HuH-7 (cell line): ENCODE measurements at regions not wholly inside any gene's neighbourhood (a gene's known extent, or its start where the extent isn't known, plus 50 kb on each side); places are given as distances from the start of the nearest gene placed in this dataset.
A peak's percentile ranks its signal among the peaks of the same experiment; 100 is the strongest.
"Not testable (repeated sequence)": the region's sequence is repeated elsewhere in the genome, so short reads cannot be mapped to it uniquely, and the experiment has no call there.

Experiments
- DNase-seq: peaks from one replicate; pipeline ENCODE4 v3.0.0; 2011; ENCODE audit warnings: low spot score

DNA sequence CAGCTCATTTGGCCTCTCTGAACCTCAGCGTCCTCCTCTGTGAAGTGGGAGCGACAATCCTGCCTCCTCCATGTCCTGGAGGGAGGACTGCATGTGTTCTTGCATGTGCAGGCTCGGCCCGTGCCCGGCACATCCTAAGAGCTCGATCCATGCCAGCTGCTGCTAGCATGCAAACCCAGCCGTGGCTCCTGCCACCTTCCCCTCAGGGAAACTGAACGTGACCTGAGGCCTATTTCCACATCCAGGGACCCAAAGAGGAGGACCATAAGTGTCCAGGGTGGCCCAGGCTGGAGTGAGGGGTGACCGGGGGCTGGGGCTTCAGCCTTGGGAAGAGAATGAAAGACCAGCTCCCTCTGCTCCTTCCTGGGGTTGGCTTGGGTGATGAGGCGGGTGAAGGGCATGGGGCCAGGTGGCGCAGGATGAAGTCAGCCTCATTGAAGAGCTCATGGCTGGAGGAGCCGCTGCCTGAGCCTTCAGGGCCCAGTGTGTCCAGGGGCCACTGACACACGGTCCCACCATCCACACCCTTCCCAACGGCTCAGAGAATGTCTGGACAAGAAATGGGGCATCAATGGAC, 115.7 kb upstream of the AKAP13 start:
- not testable (repeated sequence) for DNase-seq

DNA sequence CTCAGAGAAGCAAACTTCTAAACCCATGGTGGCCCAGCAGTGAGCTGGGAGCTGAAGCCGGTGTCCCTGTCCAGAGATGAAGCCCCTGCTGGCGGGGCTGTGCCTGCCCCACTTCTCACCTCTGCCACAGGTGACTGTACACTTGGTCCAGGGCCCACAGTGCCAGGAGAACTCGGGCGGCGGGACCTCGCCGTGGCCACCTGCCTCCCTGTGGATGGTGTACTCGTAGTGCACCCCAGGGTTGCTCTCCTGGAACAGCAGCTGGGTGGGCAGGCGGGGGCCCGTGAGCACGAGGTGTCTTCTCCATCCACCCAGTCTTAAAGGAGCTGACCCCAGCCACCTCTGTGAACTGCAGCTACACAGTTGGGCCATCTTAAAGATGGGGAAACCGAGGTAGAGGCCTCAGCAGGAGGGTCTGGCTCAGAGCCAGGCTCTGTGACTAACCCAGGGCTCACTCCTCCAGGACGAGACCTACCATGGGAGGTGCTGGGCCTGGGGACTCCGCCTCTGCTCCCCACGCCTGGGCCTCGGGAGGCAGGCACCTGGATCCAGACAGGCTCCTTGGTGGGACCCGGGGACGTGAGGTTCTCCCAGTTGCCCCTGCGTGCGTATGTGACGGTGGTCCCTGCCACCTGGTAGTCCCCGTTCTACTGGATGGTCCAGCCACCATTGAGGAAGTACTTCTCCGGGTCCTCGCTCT, 113.1 kb upstream of the AKAP13 start:
- DNase-seq: not testable (repeated sequence)

- no peak for DNase-seq
These were observed 105.9 kb upstream of the AKAP13 start for GRCh38 chr15:85274315-85275050.

GRCh38 chr15:85276508-85276907, 103.9 kb upstream of the AKAP13 start:
- DNase-seq: no peak

DNA sequence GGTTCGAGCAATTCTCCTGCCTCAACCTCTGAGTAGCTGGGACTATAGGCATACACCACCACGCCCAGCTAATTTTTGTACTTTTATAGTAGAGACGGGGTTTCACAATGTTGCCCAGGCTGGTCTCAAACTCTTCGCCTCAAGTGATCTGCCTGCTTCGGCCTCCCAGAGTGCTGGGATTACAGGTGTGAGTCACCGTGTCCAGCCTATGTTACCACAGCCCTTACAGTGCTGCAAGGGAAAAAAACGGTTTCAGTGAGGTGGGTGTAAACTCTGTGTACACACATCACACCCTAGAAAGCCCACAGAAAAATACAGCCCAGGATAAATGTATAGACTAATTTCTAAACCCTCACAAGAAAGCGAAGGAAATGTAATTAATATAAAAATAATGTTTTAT, 103.5 kb upstream of the AKAP13 start:
- DNase-seq: no peak

- no peak for DNase-seq
These were observed 102.5 kb upstream of the AKAP13 start for GRCh38 chr15:85277847-85278370.

GRCh38 chr15:85280203-85280602, 100.2 kb upstream of the AKAP13 start:
- no peak for DNase-seq

DNA sequence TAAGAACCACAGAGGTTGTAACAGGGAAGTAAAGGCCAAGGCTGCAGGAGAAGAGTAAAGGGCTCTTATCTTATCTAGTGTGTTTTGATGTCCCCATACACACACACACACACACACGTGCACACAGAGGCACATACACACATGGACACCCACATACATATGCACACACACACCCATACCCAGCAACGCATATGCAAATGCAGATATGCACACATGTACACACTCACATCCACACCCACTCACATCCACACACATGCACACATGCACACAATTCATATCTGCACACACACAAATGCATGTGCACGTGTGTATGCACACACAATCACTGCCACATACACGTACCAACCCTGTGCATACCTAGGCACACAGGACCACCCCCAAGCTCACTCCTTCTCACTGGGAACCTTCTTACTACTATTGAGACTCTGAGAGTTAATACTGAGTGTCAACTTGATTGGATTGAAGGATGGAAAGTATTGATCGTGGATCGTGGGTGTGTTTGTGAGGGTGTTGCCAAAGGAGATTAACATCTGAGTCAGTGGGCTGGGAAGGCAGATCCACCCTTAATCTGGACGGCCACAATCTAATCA, 99.0 kb upstream of the AKAP13 start:
- DNase-seq: no peak

DNA sequence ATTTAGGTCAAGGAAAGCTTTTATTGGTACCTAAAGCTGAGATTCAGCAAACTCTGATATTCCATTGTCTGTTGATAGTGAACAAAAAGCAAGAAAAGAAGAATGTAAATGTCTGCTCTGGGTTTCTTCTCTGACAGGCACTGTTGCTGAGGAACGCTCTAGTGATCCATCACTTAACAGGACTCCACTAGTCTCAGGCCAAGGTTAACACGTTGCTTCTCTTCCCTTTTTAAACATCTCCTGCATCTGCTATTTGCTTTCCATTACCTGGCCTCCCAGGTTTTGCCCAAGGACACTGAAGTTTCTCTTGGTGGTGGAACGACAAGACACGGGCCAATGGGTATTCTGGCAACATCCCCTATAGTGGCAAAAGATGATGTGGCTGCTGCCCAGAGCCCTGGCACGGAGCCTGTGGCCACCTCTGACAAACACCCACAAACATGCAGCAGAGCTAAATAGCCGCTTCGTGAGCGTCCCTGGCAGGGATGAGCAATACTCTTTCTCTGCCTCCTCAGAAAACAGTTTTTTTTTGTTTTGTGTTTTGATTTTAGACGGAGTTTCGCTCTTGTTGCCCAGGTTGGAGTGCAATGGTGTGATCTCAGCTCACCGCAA, 97.8 kb upstream of the AKAP13 start:
- no peak for DNase-seq

GRCh38 chr15:85283815-85284214, 96.6 kb upstream of the AKAP13 start:
- DNase-seq: not testable (repeated sequence)

DNA sequence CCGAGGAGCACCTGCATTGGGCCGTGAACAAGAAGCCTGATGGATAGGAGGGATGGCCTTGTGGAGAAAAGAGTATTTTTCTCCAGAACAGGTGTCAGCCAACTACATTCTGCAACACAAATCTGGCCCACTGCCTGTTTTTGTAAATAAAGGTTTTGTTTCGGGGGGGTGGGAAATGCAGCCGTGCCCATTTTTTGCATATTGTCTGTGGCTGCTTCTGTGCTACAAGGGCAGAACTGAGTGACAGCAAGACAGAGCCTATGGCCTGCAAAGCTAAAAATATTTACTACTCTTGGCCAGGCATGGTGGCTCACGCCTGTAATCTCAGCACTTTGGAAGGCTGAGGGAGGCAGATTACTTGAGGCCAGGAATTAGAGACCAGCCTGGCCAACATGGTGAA, 95.9 kb upstream of the AKAP13 start:
- no peak for DNase-seq

DNA sequence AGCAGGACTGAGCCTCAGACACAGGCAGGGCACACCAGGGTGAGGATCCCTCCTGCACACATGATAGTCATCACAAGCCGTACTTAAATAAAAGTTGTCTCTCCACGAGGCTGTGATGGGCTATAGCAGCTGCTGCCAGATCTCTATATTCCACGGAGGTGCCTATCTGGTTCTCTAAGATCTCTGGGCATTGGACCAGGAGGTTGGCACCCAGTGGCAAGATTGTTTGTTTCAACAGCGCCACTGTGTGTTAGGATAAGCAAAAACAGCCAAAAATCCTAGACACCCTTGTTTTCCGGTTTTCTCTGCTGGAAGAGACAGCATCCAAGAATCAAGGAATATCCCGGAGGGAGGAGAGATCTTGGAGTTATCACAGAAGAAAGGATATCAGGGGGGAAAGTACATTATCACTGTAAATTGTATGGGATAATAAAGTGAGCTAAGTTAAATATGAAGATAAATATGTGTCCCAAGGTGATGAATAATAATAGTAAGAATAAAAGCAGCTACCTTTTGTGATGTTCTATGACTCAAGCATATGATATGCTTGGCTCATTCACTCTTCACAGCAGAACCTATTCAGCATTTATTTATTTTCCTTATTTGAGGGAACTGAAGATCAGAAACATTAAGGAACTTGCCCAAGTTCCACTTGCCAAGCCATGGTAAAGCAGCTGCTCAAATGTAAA, 90.6 kb upstream of the AKAP13 start:
- peak; percentile 43 for DNase-seq

DNA sequence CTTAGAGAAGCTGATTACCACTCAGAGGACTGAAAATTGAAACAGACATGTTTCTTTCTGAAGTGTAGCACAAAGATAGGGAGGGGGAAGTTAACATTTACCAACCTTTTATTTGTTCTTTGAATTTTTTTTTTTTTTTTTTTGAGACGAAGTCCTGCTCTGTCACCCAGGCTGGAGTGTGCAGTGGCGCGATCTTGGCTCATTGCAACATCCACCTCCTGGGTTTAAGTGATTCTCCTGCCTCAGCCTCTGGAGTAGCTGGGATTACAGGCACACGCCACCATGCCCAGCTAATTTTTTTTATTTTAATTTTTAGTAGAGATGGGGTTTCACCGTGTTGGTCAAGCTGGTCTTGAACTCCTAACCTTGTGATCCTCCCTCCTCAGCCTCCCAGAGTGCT, 87.8 kb upstream of the AKAP13 start:
- not testable (repeated sequence) for DNase-seq

GRCh38 chr15:85296615-85297402, 83.6 kb upstream of the AKAP13 start:
- peak; percentile 61 for DNase-seq

GRCh38 chr15:85297537-85297936, 82.9 kb upstream of the AKAP13 start:
- no peak for DNase-seq

DNA sequence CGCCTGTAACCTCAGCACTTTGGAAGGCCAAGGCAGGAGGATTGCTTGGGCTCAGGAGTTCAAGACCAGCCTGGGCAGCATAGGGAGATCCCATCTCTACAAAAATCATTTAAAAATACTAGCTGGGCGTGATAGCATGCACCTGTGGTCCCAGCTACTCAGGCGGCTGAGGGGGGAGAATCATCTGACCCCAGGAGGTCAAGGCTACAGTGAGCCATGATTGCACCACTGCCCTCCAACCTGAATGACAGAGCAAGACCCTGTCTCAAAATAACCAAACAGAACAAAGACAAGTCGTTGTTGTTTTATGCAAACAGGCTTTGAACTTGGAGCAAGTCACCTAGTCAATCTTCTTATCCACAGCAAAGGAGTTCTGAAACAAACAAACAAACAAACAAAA, 82.0 kb upstream of the AKAP13 start:
- no peak for DNase-seq

GRCh38 chr15:85298941-85299340, 81.5 kb upstream of the AKAP13 start:
- no peak for DNase-seq

GRCh38 chr15:85302271-85302670, 78.1 kb upstream of the AKAP13 start:
- no peak for DNase-seq

GRCh38 chr15:85305050-85305449, 75.4 kb upstream of the AKAP13 start:
- no peak for DNase-seq

GRCh38 chr15:85306946-85307686, 73.3 kb upstream of the AKAP13 start:
- no peak for DNase-seq
